H1 (cell line): ENCODE measurements at regions not wholly inside any gene's neighbourhood (a gene's known extent, or its start where the extent isn't known, plus 50 kb on each side); places are given as distances from the start of the nearest gene placed in this dataset.

ENCODE experiments used
- CTCF ChIA-PET: fragments of 300-600 bp; sonication (Branson Sonifier 250); formaldehyde crosslinking; loops from one replicate; lab custom pipeline; 2021; ENCODE audit not compliant: partially characterized antibody; lab: Charles Lee
- POLR2A ChIA-PET: fragments of 300-600 bp; sonication (Branson Sonifier 250); formaldehyde crosslinking; loops from one replicate; lab custom pipeline; 2021; ENCODE audit warnings: inconsistent platforms; ENCODE audit not compliant: partially characterized antibody; lab: Charles Lee
- DNase-seq, 2 experiments: peaks; one replicate each; pipeline versions ENCODE4 v3.0.0 to v3.0.0-alpha.2; 2010 to 2022; ENCODE audit warnings: low spot score in 2 of 2, low read depth in 1 of 2, mixed read lengths in 1 of 2
- FAIRE-seq: peaks from 2 replicates; lab custom pipeline; 2011; peaks lifted over from hg19 to GRCh38; lab: Jason Lieb, UNC
- H2AFZ ChIP-seq: 2 replicates; pipeline ENCODE4 v1.8.1; 2012; ENCODE audit warnings: low read length, inconsistent platforms
- H2AK5ac ChIP-seq: 2 replicates; pipeline ENCODE4 v1.6.1; 2013; ENCODE audit warnings: low read depth, low read length
- H2BK120ac ChIP-seq: replicated peaks from 2 replicates; pipeline ENCODE3; 2013; ENCODE audit warnings: low read depth, low read length, inconsistent platforms
- H2BK12ac ChIP-seq: 2 replicates; pipeline ENCODE4 v1.6.1; 2013; ENCODE audit warnings: low read depth, low read length
- H2BK15ac ChIP-seq: 2 replicates; pipeline ENCODE4 v1.6.1; 2013; ENCODE audit warnings: low read length
- H2BK20ac ChIP-seq: 2 replicates; pipeline ENCODE4 v1.6.1; 2013; ENCODE audit warnings: low read length
- H2BK5ac ChIP-seq: 2 replicates; pipeline ENCODE4 v1.6.1; 2013; ENCODE audit warnings: low read depth, low read length
- H3K14ac ChIP-seq: 2 replicates; pipeline ENCODE4 v1.6.1; 2013; ENCODE audit warnings: inconsistent platforms; ENCODE audit not compliant: insufficient read length
- H3K18ac ChIP-seq: 2 replicates; pipeline ENCODE4 v1.6.1; 2013; ENCODE audit warnings: low read length; ENCODE audit errors: extremely low read depth
- H3K23ac ChIP-seq: 2 replicates; pipeline ENCODE4 v1.6.1; 2013; ENCODE audit warnings: inconsistent platforms; ENCODE audit not compliant: insufficient read length
- H3K23me2 ChIP-seq: 2 replicates; pipeline ENCODE4 v1.6.1; 2013; ENCODE audit warnings: low read depth, low read length
- H3K27ac ChIP-seq: 2 replicates; pipeline ENCODE4 v1.6.1; 2011; ENCODE audit warnings: low read depth, low read length, inconsistent platforms
- H3K27me3 ChIP-seq, 4 experiments: replicated peaks in 1 of 4; 1 replicate in 1 of 4; 2 replicates in 3 of 4; pipeline versions ENCODE4 v1.6.1 to v1.8.1; 2011 to 2013; ENCODE audit warnings: low read length in 3 of 4, mild to moderate bottlenecking in 3 of 4, inconsistent platforms in 2 of 4, mixed read lengths in 2 of 4, moderate library complexity in 1 of 4; ENCODE audit not compliant: control insufficient read depth in 3 of 4, insufficient read depth in 3 of 4; ENCODE audit errors: extremely low read depth in 1 of 4
- H3K36me3 ChIP-seq, 4 experiments: 2 replicates each; pipeline versions ENCODE4 v1.6.1 to v1.8.1; 2011 to 2013; ENCODE audit warnings: mild to moderate bottlenecking in 4 of 4, low read length in 3 of 4, moderate library complexity in 2 of 4, control low read depth in 1 of 4, inconsistent platforms in 1 of 4; ENCODE audit not compliant: insufficient read depth in 4 of 4, control insufficient read depth in 2 of 4
- H3K4ac ChIP-seq: replicated peaks from 2 replicates; pipeline ENCODE3; 2013; ENCODE audit warnings: low read length, low read depth, mixed read lengths, inconsistent platforms; ENCODE audit not compliant: insufficient read length
- H3K4me1 ChIP-seq, 4 experiments: replicated peaks in 1 of 4; 1 replicate in 1 of 4; 2 replicates in 3 of 4; pipeline versions ENCODE4 v1.6.1 to v1.8.1; 2011 to 2013; ENCODE audit warnings: low read length in 3 of 4, inconsistent platforms in 2 of 4, mixed read lengths in 1 of 4; ENCODE audit not compliant: insufficient read depth in 4 of 4, control insufficient read depth in 3 of 4
- H3K4me2 ChIP-seq, 2 experiments: 2 replicates each; pipeline versions ENCODE4 v1.6.1 to v1.8.1; 2011 to 2013; ENCODE audit warnings: low read depth in 2 of 2, low read length in 2 of 2, control low read depth in 1 of 2, inconsistent platforms in 1 of 2, mild to moderate bottlenecking in 1 of 2; ENCODE audit not compliant: insufficient read depth in 1 of 2
- H3K4me3 ChIP-seq, 4 experiments: fragments of 200-600, 300-600 bp in 1 of 4; sonication (generic), shearing (Covaris generic), sonication (Bioruptor Twin) in 1 of 4; 2 replicates each; pipeline versions ENCODE4 v1.5.1 to v1.8.1; 2011 to 2016; ENCODE audit warnings: low read length in 4 of 4, low read depth in 3 of 4, control low read depth in 2 of 4, inconsistent platforms in 2 of 4, mild to moderate bottlenecking in 2 of 4, mixed read lengths in 1 of 4, moderate library complexity in 1 of 4; ENCODE audit not compliant: insufficient read depth in 2 of 4; ENCODE audit errors: extremely low read depth in 1 of 4
- H3K56ac ChIP-seq: replicated peaks from 2 replicates; pipeline ENCODE3; 2013; ENCODE audit warnings: low read depth, mild to moderate bottlenecking, mixed read lengths, low read length, inconsistent platforms; ENCODE audit not compliant: insufficient read length
- H3K79me1 ChIP-seq: 2 replicates; pipeline ENCODE4 v1.6.1; 2013; ENCODE audit warnings: low read depth, low read length, control low read depth
- H3K79me2 ChIP-seq, 2 experiments: 2 replicates each; pipeline versions ENCODE4 v1.6.1 to v1.8.1; 2012 to 2013; ENCODE audit warnings: low read length in 2 of 2, mild to moderate bottlenecking in 2 of 2, inconsistent platforms in 1 of 2; ENCODE audit not compliant: insufficient read depth in 2 of 2, control insufficient read depth in 1 of 2
- H3K9ac ChIP-seq, 4 experiments: replicated peaks in 1 of 4; 1 replicate in 1 of 4; 2 replicates in 3 of 4; pipeline versions ENCODE4 v1.6.1 to v1.8.1; 2011 to 2013; ENCODE audit warnings: low read depth in 3 of 4, low read length in 3 of 4, control low read depth in 2 of 4, mild to moderate bottlenecking in 2 of 4, moderate library complexity in 2 of 4, inconsistent platforms in 1 of 4; ENCODE audit errors: extremely low read depth in 1 of 4
- H3K9me3 ChIP-seq, 2 experiments: 2 replicates each; pipeline versions ENCODE4 v1.6.1 to v1.8.1; 2012 to 2013; ENCODE audit warnings: mild to moderate bottlenecking in 2 of 2, moderate library complexity in 2 of 2, control low read depth in 1 of 2, inconsistent platforms in 1 of 2, low read depth in 1 of 2, low read length in 1 of 2, mixed read lengths in 1 of 2; ENCODE audit not compliant: insufficient read depth in 2 of 2
- H4K20me1 ChIP-seq, 2 experiments: replicated peaks in 1 of 2; 2 replicates each; pipeline versions ENCODE3 to v1.8.1; 2011 to 2013; ENCODE audit warnings: inconsistent platforms in 2 of 2, low read length in 2 of 2, mild to moderate bottlenecking in 1 of 2; ENCODE audit not compliant: insufficient read depth in 2 of 2, control insufficient read depth in 1 of 2
- H4K5ac ChIP-seq: 2 replicates; pipeline ENCODE4 v1.6.1; 2013; ENCODE audit warnings: low read length, low read depth, mixed read lengths, inconsistent platforms; ENCODE audit not compliant: insufficient read length
- H4K8ac ChIP-seq: 2 replicates; pipeline ENCODE4 v1.8.0; 2013; ENCODE audit warnings: mild to moderate bottlenecking, moderate library complexity, low read length, inconsistent platforms; ENCODE audit not compliant: insufficient read depth; ENCODE audit errors: extremely low read depth
- H4K91ac ChIP-seq: replicated peaks from 2 replicates; pipeline ENCODE3; 2013; ENCODE audit warnings: low read length, mixed read lengths, inconsistent platforms; ENCODE audit not compliant: insufficient read length
- CHD2 ChIP-seq: IDR thresholded peaks from 2 replicates; pipeline ENCODE4 v1.6.1; 2012; ENCODE audit warnings: low read length, improper control_type of control experiment
- JUN ChIP-seq: IDR thresholded peaks from 2 replicates; pipeline ENCODE4 v1.6.1; 2011; ENCODE audit warnings: low read depth, mild to moderate bottlenecking, improper control_type of control experiment, low read length
- POLR2A ChIP-seq, 2 experiments: IDR thresholded peaks; 1 replicate in 1 of 2; 2 replicates in 1 of 2; pipeline ENCODE4 v1.6.1; 2011; ENCODE audit warnings: low read depth in 2 of 2, low read length in 2 of 2, mild to moderate bottlenecking in 2 of 2; ENCODE audit errors: control extremely low read depth in 1 of 2
- WGBS, 2 experiments: shearing (Covaris generic) in 1 of 2; methylation state at CpG; one replicate each; pipeline versions ENCODE4 v1.1.6 to v1.1.7; 2013 to 2015; ENCODE audit warnings: low lambda C conversion rate in 2 of 2, mixed read lengths in 2 of 2, inconsistent platforms in 1 of 2, low coverage in 1 of 2, missing lambda C conversion rate in 1 of 2; ENCODE audit not compliant: insufficient replicate concordance in 2 of 2, insufficient coverage in 1 of 2, insufficient read length in 1 of 2; ENCODE audit errors: extremely low coverage in 1 of 2, missing lambda C conversion rate in 1 of 2; 5-methylcytosine and 5-hydroxymethylcytosine counted together

- H2AK5ac ChIP-seq: no peak overlapping the region
- peak overlapping the region; percentile 50; the same call in 1 of the 2 replicates for H2BK12ac ChIP-seq
- H3K14ac ChIP-seq: no peak overlapping the region
- no peaks in the 10 kb centered on the region for H3K36me3 ChIP-seq
- H3K23ac ChIP-seq: no peak overlapping the region
- WGBS, 2 experiments: 76% methylated on average over 3 of the region's 4 CpGs; no CpG with 5 or more reads in 1 of the 2 experiments
- H2BK5ac ChIP-seq: no peak overlapping the region
- no peak overlapping the region for H2BK120ac ChIP-seq
- H2AFZ ChIP-seq: no peak overlapping the region
- no peak overlapping the region for H3K4me3 ChIP-seq
- no peak overlapping the region for H3K9ac ChIP-seq
- peaks cover 0 to 3% (median 1%) of the 10 kb centered on the region in 4 experiments; a peak in 3 of 7 replicates for H3K4me1 ChIP-seq
- H4K5ac ChIP-seq: no peak overlapping the region
- no peaks in the 10 kb centered on the region for H3K27me3 ChIP-seq
- no peak overlapping the region for H3K27ac ChIP-seq
- H4K20me1 ChIP-seq: no peaks in the 10 kb centered on the region
- no peaks in the 10 kb centered on the region for H3K23me2 ChIP-seq
- ChIA-PET POLR2A (no interaction called here), CTCF (interaction anchor here (1.0 to 1.6 kb wide), 3 partner anchors 11 to 388 kb away, joined by 3 to 4 read pairs (median 3); no protein-coding TSS in a partner anchor)
- H4K91ac ChIP-seq: no peak overlapping the region
- H3K18ac ChIP-seq: no peak overlapping the region
- no peaks in the 10 kb centered on the region for H3K9me3 ChIP-seq
- H2BK20ac ChIP-seq: no peak overlapping the region
- no peak overlapping the region for H3K56ac ChIP-seq
- DNase-seq: no peak
- no peak overlapping the region for H2BK15ac ChIP-seq
- no peaks in the 10 kb centered on the region for H3K79me1 ChIP-seq
- no peaks in the 10 kb centered on the region for H3K79me2 ChIP-seq
- no peak for FAIRE-seq
- no peak for TF ChIP-seq JUN
- no peak for TF ChIP-seq POLR2A (IDR thresholded peaks at IDR 0.05; ENCODE audit: control extremely low read depth in 1 of 2, low read depth in 2 of 2, low read length in 2 of 2)
- TF ChIP-seq CHD2: no peak
- no peak overlapping the region for H3K4me2 ChIP-seq
- H4K8ac ChIP-seq: no peak overlapping the region
- no peak overlapping the region for H3K4ac ChIP-seq
These were observed 165.9 kb downstream of the PJA1 start for GRCh38 chrX:68999356-68999755.
